GM19324 (cell line): ENCODE measurements at regions not wholly inside any gene's neighbourhood (a gene's known extent, or its start where the extent isn't known, plus 50 kb on each side); places are given as distances from the start of the nearest gene placed in this dataset.

Experiments used
- ATAC-seq: cut with Tn5 transposase; IDR thresholded peaks from one replicate; pipeline ENCODE4 v1.9.1; 2021; ENCODE audit warnings: mild to moderate bottlenecking, moderate library complexity; ENCODE audit not compliant: unreplicated experiment, low FRiP score

DNA sequence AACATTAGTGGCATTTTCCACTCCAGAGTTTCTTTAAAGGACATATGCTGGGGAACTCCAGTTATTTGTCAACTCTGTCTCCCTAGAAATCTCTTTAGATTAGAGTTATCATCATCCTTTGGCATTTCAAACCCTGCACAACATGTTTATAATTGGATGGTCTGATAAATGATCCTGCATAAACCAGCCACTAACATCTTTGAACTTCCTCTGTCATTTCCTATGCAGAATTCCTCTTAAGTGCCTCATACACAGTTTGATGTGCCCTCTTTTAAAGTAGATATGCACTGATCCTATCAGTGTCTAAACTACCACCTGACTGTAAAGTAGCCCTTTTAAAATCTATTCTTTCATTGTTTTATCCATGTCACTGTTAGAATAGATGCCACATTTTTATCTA lies 306.3 kb upstream of the IRAK1BP1 start:
- no peak for ATAC-seq

DNA sequence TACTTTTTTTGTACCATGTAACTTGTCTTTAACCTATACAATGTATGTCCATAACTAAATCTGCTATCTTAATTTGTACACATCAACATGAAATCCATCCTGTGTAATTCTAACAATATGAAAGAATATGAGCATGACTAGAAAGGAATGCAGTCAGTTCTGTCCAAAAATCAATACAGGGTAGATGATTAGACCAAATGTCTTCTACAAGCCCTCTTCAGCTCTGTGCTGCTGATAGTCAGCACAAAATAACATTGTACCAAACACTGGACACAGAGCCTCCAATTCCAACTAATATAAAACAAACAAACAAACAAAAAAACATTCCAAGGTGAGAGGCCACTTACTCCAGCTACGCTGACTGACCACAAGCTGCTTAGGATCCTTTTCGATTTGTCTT lies 301.4 kb upstream of the IRAK1BP1 start:
- ATAC-seq, result no peak

DNA sequence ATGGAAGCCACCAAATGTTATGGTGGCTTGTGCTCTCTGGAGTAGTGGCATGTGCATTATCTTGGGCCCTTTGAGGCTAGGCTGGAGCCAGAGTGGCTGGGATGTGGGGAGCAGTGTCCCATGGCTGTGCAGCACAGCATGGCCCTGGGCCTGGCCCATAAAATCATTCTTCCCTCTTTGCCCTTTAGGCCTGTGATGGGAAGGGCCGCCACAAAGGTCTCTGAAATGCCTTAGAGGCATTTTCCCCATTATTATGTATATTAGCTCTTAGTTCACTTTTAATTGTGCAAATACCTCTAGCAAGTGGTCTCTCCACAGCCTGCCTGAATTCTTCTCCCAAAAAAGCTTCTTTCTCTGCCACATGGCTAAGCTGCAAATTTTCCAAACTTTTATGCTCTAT lies 297.3 kb upstream of the IRAK1BP1 start:
- no peak for ATAC-seq

DNA sequence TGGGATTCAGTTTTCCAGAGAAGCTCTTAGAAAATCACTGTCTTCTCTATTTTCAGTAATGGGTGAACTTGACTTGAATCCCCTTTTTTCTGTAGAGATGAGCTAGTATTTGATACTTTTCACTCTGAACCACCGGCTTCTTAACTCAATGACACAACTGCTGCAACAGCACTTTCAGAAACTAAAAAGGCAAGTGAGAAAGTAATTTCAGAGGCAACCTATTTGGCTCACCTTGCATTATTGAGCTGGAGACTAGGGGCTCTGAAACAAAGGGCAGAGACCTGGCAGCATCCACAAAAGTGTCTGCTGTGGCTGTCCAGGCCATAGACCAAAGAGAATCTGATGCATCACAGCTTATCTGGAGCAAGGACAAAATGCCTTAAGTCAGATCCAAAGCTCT lies 289.8 kb upstream of the IRAK1BP1 start:
- no peak for ATAC-seq

DNA sequence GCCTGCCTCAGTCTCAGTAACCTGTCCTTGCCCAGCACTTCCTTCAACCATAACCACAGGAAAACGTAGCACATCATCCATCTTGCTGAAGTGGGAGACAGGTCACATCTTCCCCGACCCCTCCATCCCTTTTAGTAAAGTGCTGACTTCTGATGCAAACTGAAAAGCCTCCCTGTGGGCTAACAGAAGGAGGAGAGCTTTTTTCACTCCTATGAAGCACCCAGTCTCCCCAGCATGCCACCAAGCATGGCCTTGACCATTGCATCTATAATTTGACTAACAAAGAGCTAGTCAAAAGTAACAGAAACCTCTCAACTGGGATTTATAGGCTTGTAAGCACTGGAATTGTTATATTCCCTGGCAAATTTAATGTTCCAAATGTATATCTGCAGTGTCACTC lies 288.9 kb upstream of the IRAK1BP1 start:
- ATAC-seq, result no peak

DNA sequence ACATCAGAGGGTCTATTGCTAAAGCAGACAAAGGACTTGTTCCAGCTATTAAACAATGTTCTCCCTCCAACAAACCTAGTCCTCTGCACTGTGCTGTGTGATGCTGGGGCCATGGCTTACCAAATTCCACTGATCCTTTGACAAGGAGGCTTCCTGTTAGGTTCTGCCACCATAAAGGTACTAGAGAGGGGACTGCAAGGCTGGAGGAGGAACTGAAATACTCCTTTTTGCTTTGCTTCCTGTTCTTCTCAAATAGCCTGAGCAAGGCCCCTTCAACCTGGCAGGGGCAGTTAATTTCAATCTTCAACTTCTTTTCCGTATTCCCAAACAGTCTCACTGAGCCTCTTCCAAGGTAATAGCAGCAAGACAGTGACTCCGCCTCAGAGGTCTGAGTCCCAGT lies 286.4 kb upstream of the IRAK1BP1 start:
- no peak for ATAC-seq

DNA sequence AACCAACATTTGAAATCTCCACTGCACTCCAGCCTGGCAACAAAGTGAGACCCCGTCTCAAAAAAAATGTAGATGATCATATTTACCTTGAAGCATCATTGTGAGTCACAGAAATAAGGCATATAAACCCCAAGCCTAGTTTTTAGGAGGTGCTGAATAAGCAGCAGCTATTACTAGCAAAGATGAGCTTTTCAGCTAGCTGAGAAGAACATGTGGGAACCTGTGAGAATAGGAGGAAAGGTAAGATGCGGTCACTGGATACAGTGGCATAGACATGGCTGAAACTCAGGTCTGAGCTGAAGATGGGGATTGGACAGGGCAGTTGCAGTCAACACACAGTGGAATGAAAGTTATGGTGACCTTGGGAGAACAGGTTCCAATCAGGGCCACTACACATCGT lies 284.3 kb upstream of the IRAK1BP1 start:
- ATAC-seq, result no peak

DNA sequence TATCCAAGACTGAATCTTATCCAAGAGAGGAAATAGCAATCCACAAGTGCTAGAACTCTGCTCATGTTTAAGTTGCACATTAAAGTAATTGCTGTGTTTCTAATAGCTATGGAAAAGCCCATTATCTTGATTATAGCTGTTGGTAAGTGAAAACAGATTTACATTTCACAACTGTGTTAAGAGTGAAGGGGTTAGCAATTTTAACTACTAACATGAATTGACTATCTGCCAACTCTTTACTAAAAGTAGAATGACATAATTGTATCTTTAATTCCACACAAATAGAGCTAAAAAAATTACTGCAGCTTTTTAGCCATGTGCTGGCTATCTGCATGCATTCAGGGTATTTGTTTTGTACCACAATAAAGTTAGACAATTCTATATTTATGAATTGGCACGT lies 277.9 kb upstream of the IRAK1BP1 start:
- no peak for ATAC-seq

DNA sequence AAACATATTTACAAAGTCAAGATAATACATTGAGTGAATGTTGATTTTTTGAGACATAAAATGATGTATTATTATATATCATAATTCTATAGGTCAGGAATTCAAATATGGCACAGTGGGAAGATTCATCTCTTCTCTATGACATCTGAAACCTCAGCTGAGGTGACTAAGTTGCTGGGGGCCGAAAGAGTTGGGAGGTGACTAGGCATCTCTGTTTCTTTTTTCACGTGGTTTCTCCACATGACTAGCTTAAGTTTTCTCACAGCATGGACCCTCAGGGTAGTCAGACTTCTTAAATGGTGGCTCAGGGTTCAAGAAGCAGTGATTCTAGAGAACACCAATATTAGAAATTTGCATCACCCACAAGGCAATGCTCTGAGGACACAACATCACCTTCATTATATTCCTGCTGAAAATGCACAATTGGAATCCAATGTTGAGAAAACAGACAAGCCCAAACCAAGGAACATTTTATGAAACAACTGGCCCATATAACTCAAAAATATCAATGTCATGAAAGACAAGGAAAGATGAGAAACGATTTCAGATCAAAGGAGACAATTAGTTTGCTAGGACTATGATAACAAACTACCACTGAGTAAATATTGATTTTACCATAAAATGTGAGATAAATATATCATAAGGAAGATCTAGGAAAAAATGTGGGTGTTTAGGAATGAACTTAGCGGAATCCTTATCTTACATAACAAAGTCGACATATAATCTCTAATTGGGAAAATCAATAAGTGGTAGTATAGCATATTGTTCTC lies 273.3 kb upstream of the IRAK1BP1 start:
- no peak for ATAC-seq

DNA sequence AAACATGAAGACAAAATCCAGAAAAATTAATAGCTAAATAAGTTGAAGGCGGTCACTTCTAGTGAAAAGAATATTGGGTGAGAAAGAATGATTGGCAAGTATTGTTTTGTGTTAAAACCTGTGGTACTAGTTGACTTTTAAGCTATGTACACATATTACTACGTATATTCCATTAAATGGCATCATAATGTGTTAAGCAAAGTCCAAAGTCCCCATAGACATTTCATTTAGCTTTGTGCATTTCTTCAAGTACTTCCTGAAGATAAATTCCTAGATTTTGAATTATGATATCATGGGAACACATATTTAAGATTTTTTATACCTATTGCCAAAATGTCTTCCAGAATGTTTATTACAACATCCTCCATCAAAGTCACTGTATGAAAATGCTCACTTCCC lies 272.7 kb upstream of the IRAK1BP1 start:
- no peak for ATAC-seq

DNA sequence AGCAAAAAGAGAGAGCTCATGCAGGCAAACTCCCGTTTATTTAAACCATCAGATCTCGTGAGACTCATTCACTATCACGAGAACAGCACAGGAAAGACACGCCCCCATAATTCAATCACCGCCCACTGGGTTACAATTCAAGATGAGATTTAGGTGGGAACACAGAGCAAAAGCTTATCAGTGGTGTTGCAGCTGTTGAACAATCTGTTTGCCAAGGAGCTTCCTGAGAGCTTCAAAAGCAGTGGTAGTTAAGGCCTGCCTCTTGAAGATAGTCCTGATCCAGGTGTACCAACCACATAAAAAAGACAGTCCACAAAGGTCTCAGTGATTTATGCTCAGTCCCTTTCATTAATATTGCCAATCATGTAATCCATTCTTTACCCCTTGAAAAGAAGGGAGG lies 269.4 kb upstream of the IRAK1BP1 start:
- ATAC-seq, result no peak

DNA sequence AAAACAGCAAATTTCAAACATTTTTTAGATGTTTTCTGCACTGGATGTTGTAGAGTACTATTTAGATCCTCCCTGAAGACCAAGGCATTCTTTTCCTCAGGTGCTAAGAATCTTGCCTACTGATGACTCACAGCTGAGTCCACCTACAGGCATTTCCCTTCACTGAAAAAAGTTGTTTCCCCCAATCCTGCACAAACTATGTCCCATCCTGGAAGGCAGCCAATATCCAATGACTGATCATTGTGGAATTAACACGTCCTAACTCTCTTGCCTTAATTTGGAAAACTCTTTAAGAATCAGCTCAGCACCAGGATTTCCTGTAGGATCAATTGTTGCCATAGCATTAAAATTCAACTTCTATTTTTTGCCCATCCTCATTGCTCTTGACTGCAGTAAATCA lies 268.4 kb upstream of the IRAK1BP1 start:
- ATAC-seq, result no peak

DNA sequence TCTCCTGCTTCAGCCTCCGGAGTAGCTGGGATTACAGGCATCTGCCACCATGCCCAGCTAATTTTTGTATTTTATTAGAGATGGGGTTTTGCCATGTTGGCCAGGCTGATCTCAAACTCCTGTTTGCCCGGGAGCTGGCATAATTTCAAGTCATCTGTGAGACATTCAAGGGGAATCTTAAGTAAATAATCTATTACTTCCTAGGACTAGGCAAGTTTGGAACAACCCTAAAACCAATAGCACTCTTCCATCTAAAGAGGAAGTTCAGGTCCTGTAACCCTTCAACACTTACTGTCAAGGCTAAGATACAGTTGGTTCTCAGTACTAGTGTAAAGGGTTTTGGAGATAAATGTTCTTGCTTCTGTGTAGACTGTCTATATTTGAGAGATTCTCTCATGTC lies 267.8 kb upstream of the IRAK1BP1 start:
- no peak for ATAC-seq

DNA sequence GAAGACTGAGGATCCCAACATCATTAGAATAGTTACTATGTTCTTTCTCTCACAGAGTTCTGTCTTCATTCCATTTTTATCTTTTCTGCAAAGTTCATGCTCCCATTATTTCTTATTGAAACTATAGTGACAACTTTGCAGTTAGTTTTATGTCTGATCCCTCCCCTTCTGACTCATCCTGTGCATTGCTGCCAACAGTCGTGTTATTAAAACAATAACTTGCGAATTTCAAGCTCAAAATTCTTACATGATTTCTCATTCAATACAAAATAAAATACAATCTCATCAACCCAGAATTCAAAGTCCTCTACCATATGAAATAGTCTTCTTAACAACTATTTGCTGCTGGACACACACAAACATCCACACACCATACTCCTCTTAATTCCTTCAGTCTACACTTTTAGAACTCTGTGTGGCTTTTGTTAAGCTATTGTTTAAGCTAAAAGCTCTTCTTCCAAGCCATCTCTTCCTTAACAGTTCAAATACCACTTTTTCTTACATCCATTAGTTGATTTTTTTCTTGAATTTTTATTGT lies 261.4 kb upstream of the IRAK1BP1 start:
- ATAC-seq, result no peak

DNA sequence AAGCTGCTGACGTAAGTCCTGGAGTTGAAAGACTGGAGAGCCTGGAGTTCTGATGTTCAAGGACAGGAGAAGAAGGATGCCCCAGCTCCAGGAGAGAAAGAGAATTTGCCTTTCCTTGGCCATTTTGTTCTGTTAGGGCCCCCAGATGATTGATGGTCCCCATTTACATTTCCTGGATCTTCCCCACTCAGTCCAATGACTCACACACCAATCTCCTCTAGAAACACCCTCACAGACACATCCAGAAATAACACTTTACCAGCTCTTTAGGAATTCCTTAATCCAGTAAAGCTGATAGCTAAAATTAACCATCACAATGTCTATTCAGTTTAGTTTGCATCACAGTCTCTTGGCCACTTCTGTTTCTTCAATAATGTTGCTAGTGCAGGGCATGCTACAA lies 260.2 kb upstream of the IRAK1BP1 start:
- no peak for ATAC-seq

DNA sequence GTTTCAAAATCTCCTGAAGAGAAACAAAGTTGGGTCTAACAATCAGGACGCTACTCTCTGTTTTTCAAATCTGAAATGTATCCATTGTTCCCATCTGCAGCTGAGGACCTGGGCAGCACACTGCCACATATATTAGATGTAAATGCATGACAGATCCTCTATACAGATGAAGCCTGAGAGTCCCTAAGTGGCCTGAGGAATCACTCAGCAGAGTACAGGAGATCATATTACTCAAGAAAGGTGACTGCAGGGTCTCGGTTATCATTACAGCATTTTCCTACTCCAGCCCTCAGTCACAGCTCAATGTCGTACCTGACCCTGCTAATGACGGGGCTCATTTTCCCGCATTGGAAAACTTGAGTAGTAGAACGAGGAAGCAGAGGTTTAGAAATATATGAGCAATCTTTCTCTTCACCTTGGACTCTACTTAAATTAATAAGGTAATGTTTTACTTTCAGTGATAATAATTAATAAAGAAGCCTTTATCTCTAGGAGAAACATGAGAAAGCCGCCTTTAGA lies 256.2 kb upstream of the IRAK1BP1 start:
- ATAC-seq, result no peak

DNA sequence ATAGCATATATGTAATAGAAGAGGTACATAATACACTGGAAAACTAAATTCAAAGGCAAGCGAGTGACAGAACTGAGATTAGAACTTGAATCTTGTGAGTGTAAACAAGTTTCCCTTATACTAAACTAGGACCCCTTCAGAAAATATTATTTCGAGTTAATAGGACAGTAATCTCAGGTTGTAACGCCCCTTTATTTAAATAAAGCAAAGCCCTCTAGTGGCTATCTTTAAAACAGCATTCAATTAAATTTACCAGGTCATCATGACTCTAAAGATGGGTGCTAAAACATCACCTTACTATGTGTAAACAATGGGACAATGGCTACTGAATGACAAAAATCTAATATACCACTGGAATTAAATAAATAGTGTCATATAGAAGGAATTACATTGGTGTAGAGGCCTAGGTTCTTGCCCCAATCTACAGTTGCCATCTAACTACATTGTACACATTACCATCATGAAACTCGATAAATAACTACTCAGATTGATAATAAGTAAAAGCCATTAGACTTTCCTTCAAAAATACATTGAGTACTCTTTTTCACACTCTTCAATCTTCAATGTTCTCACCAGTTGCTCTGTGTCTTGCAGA lies 255.4 kb upstream of the IRAK1BP1 start:
- ATAC-seq, result no peak

DNA sequence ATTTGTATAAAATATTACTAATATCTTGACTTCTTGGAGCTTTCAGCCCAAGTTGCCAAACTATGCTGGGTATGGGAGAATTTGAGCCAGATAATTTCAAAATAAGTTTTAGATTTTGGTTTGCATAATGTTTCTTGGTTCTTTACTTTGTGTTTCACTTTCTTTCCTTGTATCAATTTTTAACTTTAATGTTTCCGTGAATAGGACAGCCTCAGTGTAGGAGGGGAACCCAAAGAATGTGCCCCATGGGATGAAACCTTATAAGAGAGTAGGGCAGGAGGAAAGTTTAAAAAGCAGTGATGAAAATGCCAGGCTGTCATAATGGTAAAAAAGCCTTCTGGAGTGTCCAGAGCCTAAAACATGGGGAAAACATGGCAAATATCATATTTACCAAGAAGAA lies 252.4 kb upstream of the IRAK1BP1 start:
- ATAC-seq, result peak; percentile 70

DNA sequence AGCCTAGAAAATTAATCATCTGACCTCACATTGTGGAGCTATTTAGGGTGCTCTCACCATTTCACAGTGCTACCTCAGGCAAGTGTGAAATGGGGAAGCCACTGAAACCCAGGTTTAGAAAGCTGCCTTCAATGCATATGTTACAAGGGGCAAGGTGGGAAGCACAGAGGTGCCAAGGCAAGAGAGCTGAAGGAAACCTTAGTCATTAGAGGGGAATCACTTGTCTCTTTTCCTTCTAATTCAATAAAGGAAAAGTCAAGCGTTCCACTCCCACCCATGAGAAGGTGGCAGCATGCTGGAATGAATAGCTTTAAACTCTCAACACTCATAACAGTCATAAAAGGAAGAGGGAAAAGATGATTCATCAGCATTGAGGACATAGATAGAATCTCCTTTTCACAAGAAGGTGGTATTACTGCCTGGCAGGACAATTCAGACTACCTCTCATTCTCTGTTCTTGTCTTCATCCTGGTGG lies 251.9 kb upstream of the IRAK1BP1 start:
- peak; percentile 87 for ATAC-seq

DNA sequence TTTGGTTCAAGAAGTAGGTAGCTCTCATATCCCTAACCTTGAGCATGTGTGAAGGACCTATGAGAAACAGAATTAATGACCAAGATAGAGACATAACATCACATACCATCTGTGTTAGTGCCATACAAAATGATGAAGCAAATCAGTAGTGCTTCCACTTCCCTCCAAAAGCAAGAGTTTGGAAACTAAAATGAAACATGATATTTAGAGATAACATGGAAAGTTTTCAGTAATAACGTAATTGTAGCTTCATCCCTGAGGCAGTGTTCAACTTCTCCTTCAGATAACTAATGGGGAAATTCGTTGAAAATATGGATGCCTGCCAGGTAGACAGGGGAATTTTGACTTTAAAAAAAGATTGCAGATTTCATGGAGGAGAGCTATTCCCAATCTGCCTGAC lies 248.4 kb upstream of the IRAK1BP1 start:
- ATAC-seq, result no peak

DNA sequence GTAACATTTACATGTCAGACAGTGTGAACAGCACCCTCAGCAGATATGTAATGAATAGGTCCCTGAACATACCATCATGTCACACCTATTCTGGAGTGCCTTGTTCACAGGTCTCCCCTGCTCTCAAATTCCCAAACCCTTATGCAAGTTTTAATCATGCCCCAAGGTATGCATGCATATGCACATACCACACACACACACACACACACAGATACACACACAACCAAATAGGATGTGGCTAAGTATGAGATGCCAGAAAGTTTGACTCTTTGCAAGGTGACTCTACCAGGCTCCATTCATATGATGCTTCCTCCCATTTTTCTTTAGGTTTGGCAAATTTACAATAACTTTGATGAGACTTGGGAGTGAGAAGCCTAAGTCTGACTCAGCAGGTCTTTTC lies 243.8 kb upstream of the IRAK1BP1 start:
- ATAC-seq, result no peak

DNA sequence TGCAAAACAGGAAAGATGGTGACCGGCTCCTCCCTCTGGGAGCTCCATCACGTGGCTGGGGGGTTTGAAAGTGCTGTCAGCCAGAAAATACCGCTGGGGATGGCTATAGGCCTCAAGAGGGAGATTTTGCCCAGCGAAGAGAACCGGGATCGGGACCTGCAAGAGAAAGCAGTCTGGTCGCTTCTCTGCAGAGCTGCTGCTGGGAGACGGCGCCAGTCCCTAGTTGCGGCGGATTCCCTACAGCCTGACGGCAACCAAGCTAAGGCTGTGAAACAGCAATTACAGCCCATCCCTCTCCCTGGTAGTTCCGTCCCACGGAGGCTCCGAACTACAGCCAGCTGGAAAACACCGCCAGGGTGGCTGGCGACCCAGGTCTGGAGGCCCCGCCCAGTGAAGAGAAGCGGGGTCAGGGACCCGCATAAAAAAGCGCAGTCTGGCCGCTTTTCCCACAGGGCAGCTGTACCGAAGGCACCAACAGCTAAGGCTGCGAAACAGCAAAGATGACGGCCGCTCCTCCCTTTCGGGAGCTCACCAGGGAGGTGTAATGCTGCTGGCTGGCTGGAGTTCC lies 238.1 kb upstream of the IRAK1BP1 start:
- ATAC-seq, result no peak
